ENCODE measurements at regions not wholly inside any gene's neighbourhood (a gene's known extent, or its start where the extent isn't known, plus 50 kb on each side); places are given as distances from the start of the nearest gene placed in this dataset.

DNA sequence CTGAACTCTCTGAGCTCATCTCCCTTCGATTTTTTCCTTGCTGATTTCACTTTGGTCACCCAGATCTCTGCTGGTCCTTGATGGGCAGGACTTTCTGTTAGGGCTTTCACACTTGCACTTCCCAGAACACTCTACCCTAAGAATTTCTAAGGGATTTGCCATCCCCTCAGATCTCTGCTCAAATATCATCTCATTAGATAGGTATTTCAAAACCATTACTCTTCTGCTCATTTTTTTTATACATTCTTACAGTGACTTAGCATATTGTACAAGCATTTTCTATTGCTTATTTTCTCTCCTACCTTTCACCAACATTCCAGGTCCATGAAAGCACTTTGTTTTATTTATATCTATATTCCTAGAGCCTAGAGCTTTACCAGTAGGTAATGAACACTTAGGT lies 913.3 kb downstream of the PDHA2 start:
- TF ChIP-seq ARNTL (CRISPR knock-in tag; IDR thresholded peaks at IDR 0.05; ENCODE audit: borderline replicate concordance, low read depth): no peak
- no peak for TF ChIP-seq ESRRG (CRISPR knock-in tag; IDR thresholded peaks at IDR 0.05)
- no peak for TF ChIP-seq ZFP3 (CRISPR knock-in tag; IDR thresholded peaks at IDR 0.05)
- TF ChIP-seq, protein P1, sequence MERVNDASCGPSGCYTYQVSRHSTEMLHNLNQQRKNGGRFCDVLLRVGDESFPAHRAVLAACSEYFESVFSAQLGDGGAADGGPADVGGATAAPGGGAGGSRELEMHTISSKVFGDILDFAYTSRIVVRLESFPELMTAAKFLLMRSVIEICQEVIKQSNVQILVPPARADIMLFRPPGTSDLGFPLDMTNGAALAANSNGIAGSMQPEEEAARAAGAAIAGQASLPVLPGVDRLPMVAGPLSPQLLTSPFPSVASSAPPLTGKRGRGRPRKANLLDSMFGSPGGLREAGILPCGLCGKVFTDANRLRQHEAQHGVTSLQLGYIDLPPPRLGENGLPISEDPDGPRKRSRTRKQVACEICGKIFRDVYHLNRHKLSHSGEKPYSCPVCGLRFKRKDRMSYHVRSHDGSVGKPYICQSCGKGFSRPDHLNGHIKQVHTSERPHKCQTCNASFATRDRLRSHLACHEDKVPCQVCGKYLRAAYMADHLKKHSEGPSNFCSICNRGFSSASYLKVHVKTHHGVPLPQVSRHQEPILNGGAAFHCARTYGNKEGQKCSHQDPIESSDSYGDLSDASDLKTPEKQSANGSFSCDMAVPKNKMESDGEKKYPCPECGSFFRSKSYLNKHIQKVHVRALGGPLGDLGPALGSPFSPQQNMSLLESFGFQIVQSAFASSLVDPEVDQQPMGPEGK (CRISPR knock-in tag; IDR thresholded peaks at IDR 0.05; ENCODE audit: borderline replicate concordance): no peak
- TF ChIP-seq, protein P2, sequence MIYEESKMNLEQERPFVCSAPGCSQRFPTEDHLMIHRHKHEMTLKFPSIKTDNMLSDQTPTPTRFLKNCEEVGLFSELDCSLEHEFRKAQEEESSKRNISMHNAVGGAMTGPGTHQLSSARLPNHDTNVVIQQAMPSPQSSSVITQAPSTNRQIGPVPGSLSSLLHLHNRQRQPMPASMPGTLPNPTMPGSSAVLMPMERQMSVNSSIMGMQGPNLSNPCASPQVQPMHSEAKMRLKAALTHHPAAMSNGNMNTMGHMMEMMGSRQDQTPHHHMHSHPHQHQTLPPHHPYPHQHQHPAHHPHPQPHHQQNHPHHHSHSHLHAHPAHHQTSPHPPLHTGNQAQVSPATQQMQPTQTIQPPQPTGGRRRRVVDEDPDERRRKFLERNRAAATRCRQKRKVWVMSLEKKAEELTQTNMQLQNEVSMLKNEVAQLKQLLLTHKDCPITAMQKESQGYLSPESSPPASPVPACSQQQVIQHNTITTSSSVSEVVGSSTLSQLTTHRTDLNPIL (CRISPR knock-in tag; IDR thresholded peaks at IDR 0.05; ENCODE audit: low read depth): no peak
- TF ChIP-seq ZFP30 (CRISPR knock-in tag; IDR thresholded peaks at IDR 0.05): no peak
- no peak for TF ChIP-seq RARB (CRISPR knock-in tag; IDR thresholded peaks at IDR 0.05)
- no peak for TF ChIP-seq BACH2 (CRISPR knock-in tag; IDR thresholded peaks at IDR 0.05; ENCODE audit: borderline replicate concordance)
- no peak for TF ChIP-seq CSDC2 (CRISPR knock-in tag; IDR thresholded peaks at IDR 0.05)
